Brain pericyte (primary cell): ENCODE measurements at regions not wholly inside any gene's neighbourhood (a gene's known extent, or its start where the extent isn't known, plus 50 kb on each side); places are given as distances from the start of the nearest gene placed in this dataset.
"Not testable (repeated sequence)": the region's sequence is repeated elsewhere in the genome, so short reads cannot be mapped to it uniquely, and the experiment has no call there.

Experiments used
- DNase-seq: peaks from one replicate; pipeline ENCODE4 v3.0.0-alpha.2; 2012; ENCODE audit warnings: low read depth, low spot score

DNA sequence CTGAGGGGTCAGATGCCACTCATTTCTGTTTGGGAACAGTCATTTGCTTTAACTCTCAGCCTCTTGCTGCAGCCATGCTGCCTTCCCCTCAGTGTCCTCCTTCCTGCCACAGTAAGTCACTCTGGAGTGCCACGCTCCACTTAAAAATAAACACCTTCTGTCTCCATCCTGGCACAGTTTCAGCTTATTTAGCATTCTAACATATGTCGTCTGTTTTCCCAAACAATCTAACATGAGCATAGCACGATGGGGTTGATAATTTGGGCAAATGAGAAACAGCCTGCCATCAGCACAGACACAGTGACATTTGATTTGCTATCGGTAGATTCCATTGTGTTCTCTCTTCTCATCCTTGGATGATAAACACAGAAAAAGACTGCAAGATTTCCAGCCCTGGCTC, 768.6 kb downstream of the UQCRFS1 start:
- DNase-seq: no peak

DNA sequence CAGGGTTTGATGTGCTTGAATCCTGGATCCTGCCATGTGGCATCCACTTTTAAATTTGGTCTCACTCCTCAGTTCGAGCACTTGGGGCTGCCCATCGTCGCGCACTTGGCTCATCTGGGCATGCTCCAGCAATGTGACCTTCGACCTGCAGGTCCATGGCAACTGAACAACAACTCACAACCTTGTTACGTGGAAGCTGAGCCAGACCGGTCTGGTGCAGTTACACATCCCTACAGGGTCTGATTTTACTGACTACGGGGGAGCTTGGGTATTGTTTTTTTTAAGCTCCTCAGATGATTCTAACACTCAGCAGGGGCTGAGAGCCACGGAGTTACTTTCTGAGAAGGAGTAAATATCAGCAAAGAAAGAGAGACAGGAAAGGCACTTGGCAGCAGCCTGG, 769.6 kb downstream of the UQCRFS1 start:
- DNase-seq: peak; percentile 21

DNA sequence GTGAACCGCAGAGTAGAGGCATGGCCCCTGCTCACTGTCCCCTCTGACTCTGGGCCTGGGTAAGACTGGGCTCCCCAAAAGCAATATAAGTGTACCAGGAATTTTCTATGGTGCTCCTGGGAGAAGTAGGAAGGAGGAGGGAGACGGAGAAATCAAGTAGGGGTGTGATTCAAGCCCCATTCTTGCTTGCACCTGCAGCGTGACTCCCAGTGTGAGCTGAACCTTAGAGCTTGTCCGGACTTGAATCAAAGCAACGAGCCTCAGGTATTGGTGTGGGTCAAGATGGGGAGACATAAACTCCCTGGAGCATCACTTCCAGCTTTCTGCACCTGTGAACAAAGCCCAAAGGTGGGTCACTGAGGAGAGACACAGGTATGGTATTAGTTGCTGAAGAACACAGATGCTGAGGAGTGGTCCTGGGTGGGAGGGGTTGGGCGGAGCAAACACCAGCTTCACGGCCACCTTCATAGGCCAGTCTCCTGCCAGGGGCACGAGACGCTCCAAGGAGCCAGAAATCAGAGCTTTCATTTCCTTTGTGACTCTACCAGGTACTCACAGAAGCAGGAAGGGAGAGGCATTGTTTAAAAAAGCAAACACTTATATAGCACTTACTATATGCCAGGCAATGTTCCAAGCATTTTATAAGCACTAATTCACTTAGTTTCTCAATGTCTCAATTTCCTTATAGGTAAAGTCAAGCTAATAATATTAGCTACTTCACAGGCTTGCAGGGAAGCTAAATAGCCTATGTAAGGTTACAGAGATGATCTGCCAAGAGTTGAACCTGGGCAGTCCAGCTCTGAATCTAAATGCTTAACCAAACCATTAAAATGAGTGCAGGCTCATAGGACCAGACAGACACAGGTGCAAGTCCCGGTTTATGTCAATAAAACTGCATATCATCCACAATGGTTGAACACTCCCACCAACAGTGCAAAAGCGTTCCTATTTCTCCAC, 775.3 kb downstream of the UQCRFS1 start:
- DNase-seq: no peak

GRCh38 chr19:28436320-28436719, 776.6 kb downstream of the UQCRFS1 start:
- no peak for DNase-seq

DNA sequence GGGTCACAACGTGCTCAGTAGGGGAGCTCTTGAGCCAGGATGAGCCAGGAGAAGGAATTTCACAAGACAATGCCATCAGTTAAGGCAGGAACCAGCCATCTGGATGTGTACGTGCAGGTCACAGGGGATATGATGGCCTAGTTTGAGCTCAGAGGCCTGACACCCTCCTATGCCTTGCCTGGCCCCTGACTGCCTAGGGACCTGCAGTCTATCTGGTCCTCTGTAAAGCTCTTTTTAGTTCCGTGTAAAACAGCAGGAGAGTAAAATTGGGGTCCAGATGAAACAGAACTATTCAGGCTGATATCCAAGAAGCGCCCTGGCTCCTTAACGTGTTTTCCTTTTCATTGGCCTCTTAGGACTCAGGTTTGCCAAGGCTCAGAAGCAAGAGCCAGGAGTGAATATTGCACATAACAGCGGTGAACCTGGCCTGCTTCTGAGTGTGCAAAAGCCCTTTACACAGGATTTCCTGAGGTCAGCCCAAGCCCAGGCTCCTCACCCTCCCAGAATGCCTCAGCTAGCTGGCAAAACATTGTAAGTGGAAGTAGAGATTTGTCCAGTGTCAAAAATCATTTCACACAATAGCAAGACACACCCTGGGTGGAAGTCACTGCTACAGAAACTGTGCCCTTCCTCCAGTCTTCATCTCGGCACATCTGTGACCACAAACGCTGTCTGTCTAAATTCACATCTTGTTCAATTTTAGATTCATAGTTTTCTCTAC, 777.2 kb downstream of the UQCRFS1 start:
- DNase-seq: no peak

DNA sequence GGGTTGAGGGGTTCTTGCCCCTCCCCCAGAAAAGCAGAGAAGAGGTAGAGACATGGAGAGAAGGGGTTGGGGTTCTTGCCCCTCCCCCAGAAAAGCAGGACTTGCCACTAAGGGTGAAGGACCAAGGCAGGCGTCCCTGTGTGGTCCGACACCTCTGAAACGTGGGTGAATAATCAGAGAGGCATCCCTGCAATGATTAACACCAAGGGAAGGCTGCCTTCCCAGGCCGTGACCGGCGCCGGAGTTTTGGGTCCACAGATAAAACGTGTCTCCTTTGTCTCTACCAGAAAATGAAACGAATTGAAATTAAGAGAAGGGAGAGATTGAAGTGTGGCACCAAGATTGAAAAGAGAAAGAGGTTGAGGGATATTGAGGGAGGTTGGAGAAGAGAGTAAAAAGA, 778.2 kb downstream of the UQCRFS1 start:
- DNase-seq: not testable (repeated sequence)

GRCh38 chr19:28434365-28434764, 778.6 kb downstream of the UQCRFS1 start:
- not testable (repeated sequence) for DNase-seq

DNA sequence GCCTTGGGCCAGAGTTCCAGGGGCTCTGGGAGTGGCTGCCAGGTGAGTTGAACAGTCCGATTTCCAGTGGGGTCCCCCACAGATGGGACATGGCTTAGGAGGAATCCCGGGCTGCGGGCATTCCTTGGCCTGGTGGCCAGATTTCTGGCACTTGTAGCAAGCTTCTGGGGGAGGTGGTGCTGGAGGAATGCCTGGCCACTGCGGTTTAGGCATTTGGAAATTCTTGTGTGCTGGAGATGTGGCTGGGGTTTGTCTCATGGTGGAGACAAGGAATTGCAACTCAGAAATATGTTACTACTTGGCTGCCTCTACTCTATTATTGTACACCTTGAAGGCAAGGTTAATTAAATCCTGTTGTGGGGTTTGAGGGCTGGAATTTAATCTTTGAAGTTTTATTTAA, 779.8 kb downstream of the UQCRFS1 start:
- DNase-seq: not testable (repeated sequence)

GRCh38 chr19:28430214-28430613, 782.7 kb downstream of the UQCRFS1 start:
- no peak for DNase-seq

DNA sequence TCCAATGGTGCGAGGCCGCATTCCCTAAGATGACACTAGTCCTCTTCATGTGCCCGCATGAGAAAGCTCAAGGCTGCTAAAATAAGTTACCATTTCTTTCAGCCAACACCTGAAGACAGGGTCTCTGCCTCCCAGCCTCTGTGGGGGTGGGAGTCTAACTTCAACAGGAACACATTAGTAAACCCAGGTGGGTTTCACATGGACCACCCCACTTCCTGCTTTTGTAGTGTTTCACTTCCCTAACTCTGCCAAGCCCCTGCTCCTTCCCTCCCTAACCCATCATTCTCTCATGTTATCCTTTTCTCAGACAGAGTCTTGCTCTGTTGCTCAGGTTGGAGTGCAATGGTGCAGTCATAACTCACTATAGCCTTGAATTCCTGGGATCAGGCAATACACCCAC, 783.6 kb downstream of the UQCRFS1 start:
- no peak for DNase-seq

GRCh38 chr19:28428663-28429348, 784.1 kb downstream of the UQCRFS1 start:
- no peak for DNase-seq

GRCh38 chr19:28427376-28428083, 785.4 kb downstream of the UQCRFS1 start:
- no peak for DNase-seq

GRCh38 chr19:28426730-28427225, 786.2 kb downstream of the UQCRFS1 start:
- no peak for DNase-seq

DNA sequence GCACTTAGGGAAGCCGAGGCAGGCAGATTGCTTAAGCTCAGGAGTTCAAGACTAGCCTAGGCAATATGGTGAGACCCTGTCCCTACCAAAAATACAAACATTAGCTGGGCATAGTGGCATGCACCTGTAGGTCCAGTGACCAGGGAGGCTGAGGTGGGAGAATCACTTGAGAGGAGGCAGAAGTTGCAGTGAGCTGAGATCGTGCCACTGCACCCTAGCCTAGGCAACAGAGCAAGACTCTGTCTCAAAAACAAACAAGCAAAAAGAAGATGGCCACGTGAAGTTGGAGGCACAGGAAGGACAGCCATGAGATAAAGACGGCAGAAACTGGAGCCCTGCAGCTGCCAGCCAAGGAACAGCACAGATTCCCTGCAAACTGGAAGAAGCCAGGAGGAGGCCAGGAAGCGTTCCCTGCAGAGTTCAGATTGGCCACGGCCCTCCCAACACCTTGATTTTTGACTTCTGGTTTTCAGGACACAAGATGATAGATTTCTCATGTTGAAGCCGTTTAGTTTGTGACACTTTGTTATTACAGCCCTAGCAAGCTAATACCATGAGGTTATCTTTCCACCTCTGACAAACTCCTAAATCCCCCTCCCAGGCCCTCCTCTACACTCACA, 786.7 kb downstream of the UQCRFS1 start:
- DNase-seq: no peak

DNA sequence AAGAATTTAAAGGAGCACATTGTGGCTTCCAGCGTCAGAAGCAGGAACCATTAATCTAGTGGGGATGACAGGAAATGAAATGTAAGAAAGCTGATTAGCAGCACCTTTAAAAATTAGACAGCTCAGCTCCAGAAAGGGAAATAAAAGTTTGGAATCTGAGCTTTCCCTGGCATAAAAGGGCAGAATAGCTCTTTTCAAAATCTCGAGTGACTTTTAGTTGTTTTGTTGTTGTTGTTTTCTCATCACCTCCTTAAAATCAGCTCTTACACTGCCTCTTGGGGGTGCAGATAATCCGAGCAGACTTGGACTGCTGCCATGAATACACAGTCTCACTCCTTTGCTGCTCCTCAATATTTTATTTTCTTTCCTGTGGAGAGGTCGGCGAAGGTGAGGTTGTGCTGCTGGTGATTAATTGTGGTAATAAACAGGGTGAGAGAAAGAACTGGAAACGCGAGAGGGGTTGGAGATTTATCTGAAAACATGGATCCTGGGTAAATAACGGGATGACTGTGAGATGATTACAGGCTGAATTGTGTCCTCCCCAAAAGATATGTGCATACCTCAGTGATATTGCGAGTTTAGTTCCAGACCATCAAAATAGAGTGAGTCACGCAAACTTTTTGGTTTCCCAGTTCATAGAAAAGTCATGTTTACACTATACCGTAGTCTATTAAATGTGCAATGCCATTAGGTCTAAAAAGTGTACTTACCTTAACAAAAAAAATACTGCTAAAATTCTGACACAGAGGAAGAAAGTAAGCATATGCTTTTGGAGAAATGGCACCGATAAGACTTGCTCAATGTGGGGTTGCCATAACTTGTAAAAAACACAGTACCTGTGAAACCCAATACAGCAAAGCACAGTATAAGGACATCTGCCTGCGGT, 787.7 kb downstream of the UQCRFS1 start:
- no peak for DNase-seq

DNA sequence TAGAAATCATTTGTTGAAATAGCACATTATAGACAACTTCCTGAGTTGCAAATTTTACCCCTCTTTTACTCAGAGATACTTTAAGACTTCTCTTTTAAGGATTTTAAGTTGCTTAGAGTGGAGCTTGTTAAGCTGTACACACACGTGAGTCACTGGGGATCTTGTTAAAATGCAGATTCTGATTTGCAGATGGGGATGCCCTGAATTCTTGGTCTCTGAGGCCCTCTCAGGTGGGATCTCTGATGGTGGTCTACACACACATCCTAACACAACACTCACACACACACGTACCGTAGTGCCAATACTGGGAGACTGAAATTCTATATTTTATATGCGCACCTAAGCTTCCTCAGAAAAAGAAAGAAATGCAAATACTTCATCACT, 788.3 kb downstream of the UQCRFS1 start:
- DNase-seq: no peak

- no peak for DNase-seq
Observed at GRCh38 chr19:28424077-28424476, 788.9 kb downstream of the UQCRFS1 start.

- DNase-seq: no peak
Observed at GRCh38 chr19:28422791-28423650, 789.9 kb downstream of the UQCRFS1 start.

- DNase-seq: no peak
Observed at GRCh38 chr19:28422046-28422445, 790.9 kb downstream of the UQCRFS1 start.
